SU-DHL-6 (cell line): ENCODE measurements at regions not wholly inside any gene's neighbourhood (a gene's known extent, or its start where the extent isn't known, plus 50 kb on each side); places are given as distances from the start of the nearest gene placed in this dataset.

Source experiments
- H2AFZ ChIP-seq: fragments of 200-600 bp; sonication (generic); 2 replicates; pipeline ENCODE4 v1.6.1; 2014; ENCODE audit warnings: low read depth, mild to moderate bottlenecking, moderate library complexity, mixed read lengths, antibody characterized with exemption, low read length; ENCODE audit not compliant: severe bottlenecking
- H3F3A ChIP-seq: fragments of 200-600 bp; shearing (Covaris generic); 2 replicates; pipeline ENCODE4 v1.6.0; 2016; ENCODE audit warnings: antibody characterized with exemption, mild to moderate bottlenecking; ENCODE audit not compliant: insufficient read depth
- H3K27ac ChIP-seq: fragments of 200-600 bp; sonication (generic); 2 replicates; pipeline ENCODE4 v1.5.1; 2016; ENCODE audit warnings: low read depth, mild to moderate bottlenecking, low read length, moderate library complexity, mixed read lengths
- H3K27me3 ChIP-seq: fragments of 200-600 bp; sonication (generic), shearing (Covaris generic); 2 replicates; pipeline ENCODE4 v1.6.0; 2014; ENCODE audit warnings: mild to moderate bottlenecking, low read length
- H3K36me3 ChIP-seq: fragments of 200-600 bp; sonication (generic); 2 replicates; pipeline ENCODE4 v1.6.1; 2014; ENCODE audit warnings: mild to moderate bottlenecking, low read length, mixed read lengths
- H3K4me2 ChIP-seq: fragments of 300-600, 200-600 bp; shearing (Covaris generic), sonication (generic); 2 replicates; pipeline ENCODE4 v1.6.0; 2014; ENCODE audit warnings: low read length, low read depth, mild to moderate bottlenecking; ENCODE audit not compliant: poor library complexity, severe bottlenecking
- H3K4me3 ChIP-seq: fragments of 200-600 bp; sonication (generic); 2 replicates; pipeline ENCODE4 v1.5.1; 2014; ENCODE audit warnings: antibody characterized with exemption, low read length, mild to moderate bottlenecking, mixed read lengths; ENCODE audit not compliant: insufficient read depth, poor library complexity, severe bottlenecking
- H3K79me2 ChIP-seq: fragments of 200-600 bp; sonication (generic); 2 replicates; pipeline ENCODE4 v1.6.1; 2014; ENCODE audit warnings: mild to moderate bottlenecking, low read length, moderate library complexity; ENCODE audit not compliant: insufficient read depth
- H3K9ac ChIP-seq: fragments of 200-600 bp; sonication (generic); 2 replicates; pipeline ENCODE4 v1.7.0; 2014; ENCODE audit warnings: mild to moderate bottlenecking, low read length
- H3K9me2 ChIP-seq: fragments of 200-600 bp; sonication (generic); replicated peaks from 2 replicates; pipeline ENCODE4 v1.6.1; 2014; ENCODE audit warnings: low read length; ENCODE audit not compliant: insufficient read depth
- H3K9me3 ChIP-seq: fragments of 200-600 bp; sonication (generic); 2 replicates; pipeline ENCODE4 v1.6.1; 2014; ENCODE audit warnings: low read length, mixed read lengths; ENCODE audit not compliant: insufficient read depth
- H4K20me1 ChIP-seq: fragments of 200-600 bp; sonication (generic); 2 replicates; pipeline ENCODE4 v1.6.1; 2014; ENCODE audit warnings: low read depth, mild to moderate bottlenecking, antibody characterized with exemption, low read length, moderate library complexity, mixed read lengths
- EZH2phosphoT487 ChIP-seq: fragments of 200-600 bp; sonication (generic), shearing (Covaris generic); conservative IDR thresholded peaks from 2 replicates; pipeline ENCODE4 v1.6.1; 2018; ENCODE audit warnings: mild to moderate bottlenecking, antibody characterized with exemption, low read length, moderate library complexity, mixed read lengths
- TF ChIP-seq, protein P1 (sequence below): fragments of 200-600 bp; sonication (generic); IDR thresholded peaks from one replicate; pipeline ENCODE4 v1.5.1; 2017; ENCODE audit warnings: antibody characterized with exemption, mild to moderate bottlenecking, low read length, moderate library complexity; ENCODE audit not compliant: insufficient read depth, poor library complexity, severe bottlenecking

DNA sequence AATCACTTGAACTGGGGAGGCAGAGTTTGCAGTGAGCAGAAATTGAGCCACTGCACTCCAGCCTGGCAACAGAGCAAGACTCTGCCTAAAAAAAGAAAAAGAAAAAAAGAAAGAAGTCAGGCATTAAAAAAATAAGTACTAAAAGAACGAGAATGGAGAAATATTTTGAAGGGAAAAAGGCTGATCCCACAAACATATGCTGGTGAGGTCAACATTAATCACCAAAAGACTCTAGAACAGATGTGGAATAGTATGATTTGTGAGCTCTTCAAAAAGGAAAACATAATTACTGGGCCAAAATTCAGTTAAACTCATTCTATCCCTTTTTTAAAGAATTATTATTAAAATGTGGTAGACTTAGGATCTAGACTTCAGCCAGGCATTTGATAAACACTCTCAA lies 61.2 kb upstream of the NRSN1 start:
- H3K9ac ChIP-seq, result no peak overlapping the region
- no peaks in the 10 kb centered on the region for H3K79me2 ChIP-seq
- H3K9me3 ChIP-seq, result no peaks in the 10 kb centered on the region
- H2AFZ ChIP-seq, result no peak overlapping the region
- no peaks in the 10 kb centered on the region for H3F3A ChIP-seq
- TF ChIP-seq, protein P1, sequence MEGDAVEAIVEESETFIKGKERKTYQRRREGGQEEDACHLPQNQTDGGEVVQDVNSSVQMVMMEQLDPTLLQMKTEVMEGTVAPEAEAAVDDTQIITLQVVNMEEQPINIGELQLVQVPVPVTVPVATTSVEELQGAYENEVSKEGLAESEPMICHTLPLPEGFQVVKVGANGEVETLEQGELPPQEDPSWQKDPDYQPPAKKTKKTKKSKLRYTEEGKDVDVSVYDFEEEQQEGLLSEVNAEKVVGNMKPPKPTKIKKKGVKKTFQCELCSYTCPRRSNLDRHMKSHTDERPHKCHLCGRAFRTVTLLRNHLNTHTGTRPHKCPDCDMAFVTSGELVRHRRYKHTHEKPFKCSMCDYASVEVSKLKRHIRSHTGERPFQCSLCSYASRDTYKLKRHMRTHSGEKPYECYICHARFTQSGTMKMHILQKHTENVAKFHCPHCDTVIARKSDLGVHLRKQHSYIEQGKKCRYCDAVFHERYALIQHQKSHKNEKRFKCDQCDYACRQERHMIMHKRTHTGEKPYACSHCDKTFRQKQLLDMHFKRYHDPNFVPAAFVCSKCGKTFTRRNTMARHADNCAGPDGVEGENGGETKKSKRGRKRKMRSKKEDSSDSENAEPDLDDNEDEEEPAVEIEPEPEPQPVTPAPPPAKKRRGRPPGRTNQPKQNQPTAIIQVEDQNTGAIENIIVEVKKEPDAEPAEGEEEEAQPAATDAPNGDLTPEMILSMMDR, result no peak
- TF ChIP-seq EZH2phosphoT487, result no peak
- no peaks in the 10 kb centered on the region for H3K9me2 ChIP-seq
- H3K27me3 ChIP-seq, result 0 out of 2 replicates have a peak, but pooled peaks cover 3% of the 10 kb centered on the region
- no peak overlapping the region for H3K27ac ChIP-seq
- no peaks in the 10 kb centered on the region for H3K36me3 ChIP-seq
- H3K4me3 ChIP-seq, result no peak overlapping the region
- H3K4me2 ChIP-seq, result no peak overlapping the region
- no peaks in the 10 kb centered on the region for H4K20me1 ChIP-seq

DNA sequence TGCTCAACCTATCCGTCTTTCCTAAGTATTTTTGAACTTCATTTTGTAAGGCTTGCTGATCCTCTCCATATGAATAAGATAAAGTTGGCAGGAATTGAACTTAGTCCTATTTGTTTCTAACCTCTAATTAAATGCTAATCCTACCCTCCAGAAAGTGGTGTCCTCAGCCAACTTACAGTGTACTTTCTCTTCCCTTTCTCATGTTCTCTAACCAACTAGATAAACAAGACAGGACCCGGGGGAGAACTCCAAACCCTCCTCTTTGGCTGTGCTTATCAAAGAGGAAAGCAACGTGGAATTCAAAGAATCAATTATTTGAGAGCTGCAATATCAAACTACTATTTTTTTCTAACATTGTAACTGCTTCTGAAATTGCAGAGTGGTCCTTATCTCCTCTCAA lies 56.5 kb upstream of the NRSN1 start:
- H3K36me3 ChIP-seq, result no peaks in the 10 kb centered on the region
- H2AFZ ChIP-seq, result no peak overlapping the region
- H4K20me1 ChIP-seq, result no peaks in the 10 kb centered on the region
- H3K9me3 ChIP-seq, result no peaks in the 10 kb centered on the region
- TF ChIP-seq, protein P1, result no peak
- no peak for TF ChIP-seq EZH2phosphoT487
- H3K27ac ChIP-seq, result no peak overlapping the region
- no peaks in the 10 kb centered on the region for H3K9me2 ChIP-seq
- H3K4me2 ChIP-seq, result no peak overlapping the region
- no peak overlapping the region for H3K9ac ChIP-seq
- 0 out of 2 replicates have a peak, but pooled peaks cover 3% of the 10 kb centered on the region for H3K27me3 ChIP-seq
- H3K4me3 ChIP-seq, result no peak overlapping the region
- no peaks in the 10 kb centered on the region for H3K79me2 ChIP-seq
- H3F3A ChIP-seq, result no peaks in the 10 kb centered on the region

DNA sequence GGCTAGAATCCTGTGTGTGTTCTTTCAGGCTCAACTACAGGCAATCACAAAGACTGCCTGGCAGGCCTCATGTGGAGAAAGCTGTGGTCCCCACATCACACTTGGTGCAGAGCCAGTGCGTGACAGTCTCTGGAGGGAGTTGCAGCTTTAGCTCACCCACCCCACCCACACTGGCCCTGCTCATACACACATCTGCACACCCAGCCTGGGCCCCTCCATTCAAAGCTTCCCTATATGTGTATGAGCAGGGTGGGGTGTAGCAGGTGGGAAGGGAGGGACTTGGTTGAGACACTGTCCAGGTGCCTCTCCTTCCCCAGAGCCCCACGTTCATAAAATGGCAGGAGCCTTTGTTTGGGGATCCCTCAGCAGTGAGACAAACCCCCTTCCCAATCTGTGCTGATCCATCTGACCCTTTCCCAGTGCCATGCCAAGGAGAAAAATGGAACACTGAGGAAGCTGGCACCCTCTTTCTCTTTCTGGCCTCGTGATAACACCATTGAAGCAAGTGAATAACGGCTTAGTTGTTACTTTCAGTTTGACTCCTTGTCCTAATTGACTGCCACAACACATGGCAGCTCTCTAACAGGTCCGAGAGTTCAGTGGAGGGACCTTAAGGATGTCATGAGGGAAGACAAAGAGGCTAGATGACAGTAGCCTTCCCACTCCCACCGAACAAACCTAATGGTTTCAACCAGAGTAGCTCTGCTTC lies 53.8 kb upstream of the NRSN1 start:
- Histone ChIP-seq H3K79me2 (no peaks in the 10 kb centered on the region), H4K20me1 (no peaks in the 10 kb centered on the region), H3F3A (no peaks in the 10 kb centered on the region), H3K27ac (no peak overlapping the region), H3K4me3 (no peak overlapping the region), H2AFZ (no peak overlapping the region), H3K9me2 (no peaks in the 10 kb centered on the region), H3K9me3 (no peaks in the 10 kb centered on the region), H3K27me3 (0 out of 2 replicates have a peak, but pooled peaks cover 3% of the 10 kb centered on the region), H3K36me3 (no peaks in the 10 kb centered on the region), H3K9ac (no peak overlapping the region), H3K4me2 (no peak overlapping the region)
- no peak for TF ChIP-seq EZH2phosphoT487
- TF ChIP-seq, protein P1, result no peak
